Mesendoderm (in vitro differentiated cells): ENCODE measurements at regions not wholly inside any gene's neighbourhood (a gene's known extent, or its start where the extent isn't known, plus 50 kb on each side); places are given as distances from the start of the nearest gene placed in this dataset.

ENCODE experiments used
- DNase-seq: peaks from one replicate; pipeline ENCODE4 v3.0.0; 2013
- H2AK5ac ChIP-seq: 2 replicates; pipeline ENCODE4 v1.6.1; 2013; ENCODE audit warnings: low read length, inconsistent platforms
- H2BK120ac ChIP-seq: 2 replicates; pipeline ENCODE4 v1.6.1; 2013; ENCODE audit warnings: low read depth, mild to moderate bottlenecking, low read length, moderate library complexity, mixed read lengths
- H2BK15ac ChIP-seq: replicated peaks from 2 replicates; pipeline ENCODE4 v1.6.1; 2013; ENCODE audit warnings: low read depth, mild to moderate bottlenecking, moderate library complexity
- H2BK5ac ChIP-seq: 2 replicates; pipeline ENCODE4 v1.6.1; 2013; ENCODE audit warnings: low read length, inconsistent platforms
- H3K18ac ChIP-seq: 2 replicates; pipeline ENCODE4 v1.6.1; 2013; ENCODE audit warnings: mild to moderate bottlenecking, low read length, mixed read lengths
- H3K23ac ChIP-seq: one replicate; pipeline ENCODE4 v1.6.1; 2013; ENCODE audit warnings: low read length
- H3K27ac ChIP-seq: 2 replicates; pipeline ENCODE4 v1.5.1; 2013; ENCODE audit warnings: low read depth, mild to moderate bottlenecking, inconsistent platforms, low read length, moderate library complexity
- H3K27me3 ChIP-seq: 2 replicates; pipeline ENCODE4 v1.6.1; 2013; ENCODE audit warnings: low read length, control low read depth, mild to moderate bottlenecking, inconsistent platforms; ENCODE audit not compliant: insufficient read depth, poor library complexity
- H3K36me3 ChIP-seq: 2 replicates; pipeline ENCODE4 v1.6.1; 2013; ENCODE audit warnings: low read length, inconsistent platforms; ENCODE audit not compliant: control insufficient read depth, insufficient read depth
- H3K4ac ChIP-seq: one replicate; pipeline ENCODE4 v1.6.1; 2013; ENCODE audit warnings: low read depth, mild to moderate bottlenecking, low read length, moderate library complexity
- H3K4me1 ChIP-seq: 2 replicates; pipeline ENCODE4 v1.6.1; 2013; ENCODE audit warnings: low read depth, low read length, inconsistent platforms; ENCODE audit not compliant: control insufficient read depth
- H3K4me2 ChIP-seq: 2 replicates; pipeline ENCODE4 v1.6.1; 2013; ENCODE audit warnings: low read length
- H3K4me3 ChIP-seq: 2 replicates; pipeline ENCODE4 v1.5.1; 2013; ENCODE audit warnings: mild to moderate bottlenecking, low read length
- H3K56ac ChIP-seq: one replicate; pipeline ENCODE4 v1.6.1; 2013; ENCODE audit warnings: low read length
- H3K79me1 ChIP-seq: 2 replicates; pipeline ENCODE4 v1.6.1; 2013; ENCODE audit warnings: low read length, inconsistent platforms
- H3K79me2 ChIP-seq: 2 replicates; pipeline ENCODE4 v1.6.1; 2013; ENCODE audit warnings: mild to moderate bottlenecking, low read length; ENCODE audit not compliant: control insufficient read depth, insufficient read depth
- H3K9ac ChIP-seq: 2 replicates; pipeline ENCODE4 v1.6.1; 2013; ENCODE audit warnings: low read length, inconsistent platforms
- H4K5ac ChIP-seq: one replicate; pipeline ENCODE4 v1.6.1; 2013; ENCODE audit warnings: low read length
- H4K8ac ChIP-seq: one replicate; pipeline ENCODE4 v1.6.1; 2013; ENCODE audit warnings: low read depth, mild to moderate bottlenecking, control low read depth, low read length, moderate library complexity
- WGBS: extraction: QIAGEN DNeasy Blood & Tissue Kit; methylation state at CpG from one replicate; pipeline ENCODE4 v1.1.7; 2013; ENCODE audit warnings: low lambda C conversion rate, missing lambda C conversion rate; ENCODE audit not compliant: insufficient coverage; ENCODE audit errors: extremely low coverage; 5-methylcytosine and 5-hydroxymethylcytosine counted together

DNA sequence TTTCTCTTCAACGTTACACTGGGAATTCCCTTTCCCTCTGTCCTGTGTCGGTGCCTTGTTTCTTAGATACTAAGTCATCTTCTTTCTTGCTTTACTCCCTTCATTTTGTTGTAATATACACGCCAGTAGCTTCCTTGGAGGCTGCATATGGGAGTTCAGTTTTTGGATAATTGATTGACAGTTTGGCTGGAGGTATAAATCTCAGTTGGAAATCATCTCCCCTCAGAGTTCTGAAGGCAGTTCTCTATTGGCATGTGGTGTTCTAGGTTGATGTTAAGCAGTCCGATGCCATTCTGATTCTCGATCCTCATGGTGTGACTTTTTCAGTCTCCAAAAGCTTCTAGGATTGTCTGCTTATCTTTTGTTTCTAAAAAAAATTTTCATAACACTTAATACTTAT is 152.5 kb upstream of the GLI2 start:
- Histone ChIP-seq H3K56ac (no peak overlapping the region), H4K8ac (no peak overlapping the region), H3K4me3 (no peak overlapping the region), H3K79me1 (no peaks in the 10 kb centered on the region), H2BK5ac (no peak overlapping the region), H3K23ac (no peak overlapping the region), H3K18ac (no peak overlapping the region), H3K9ac (no peak overlapping the region), H3K27me3 (peaks cover 4% of the 10 kb centered on the region), H3K27ac (no peak overlapping the region), H2AK5ac (no peak overlapping the region), H3K36me3 (no peaks in the 10 kb centered on the region), H3K4me2 (no peak overlapping the region), H3K4me1 (no peaks in the 10 kb centered on the region), H4K5ac (no peak overlapping the region), H2BK15ac (no peak overlapping the region), H2BK120ac (no peak overlapping the region), H3K79me2 (no peaks in the 10 kb centered on the region), H3K4ac (no peak overlapping the region)
- WGBS, result no CpG with 5 or more reads among the region's 5 CpGs
- no peak for DNase-seq

DNA sequence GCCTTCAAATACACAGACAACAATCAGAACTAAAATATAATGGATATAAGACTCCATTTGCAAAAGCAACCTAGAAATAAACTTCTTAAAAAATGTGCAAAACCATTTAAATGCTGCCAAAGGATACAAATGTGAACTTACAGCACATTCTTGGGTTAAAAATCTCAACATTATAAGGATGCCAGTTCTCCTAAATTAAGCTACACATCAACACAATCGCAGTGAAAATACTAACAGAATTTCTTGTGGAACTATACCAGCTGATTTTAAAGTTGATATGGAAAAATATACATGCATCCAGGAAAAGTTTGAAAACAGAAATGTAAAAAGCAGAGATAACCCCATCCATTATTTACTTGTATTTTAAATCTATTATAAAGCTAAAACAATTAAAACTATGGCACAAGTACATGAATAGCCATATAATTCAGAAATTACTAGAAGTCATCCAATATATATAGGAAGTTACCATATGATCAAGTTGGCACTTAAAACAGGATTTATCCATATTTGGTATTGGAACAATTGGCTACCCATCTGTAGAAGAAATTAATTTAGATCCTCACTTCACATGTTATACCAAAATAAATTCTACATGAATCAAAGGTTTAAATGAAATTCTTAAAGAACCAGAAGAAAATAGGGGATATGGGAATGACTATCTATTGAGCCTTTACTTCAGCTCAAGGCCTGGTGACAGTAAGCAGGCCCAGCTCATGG is 151.7 kb upstream of the GLI2 start:
- no peak overlapping the region for H3K23ac ChIP-seq
- H3K9ac ChIP-seq, result no peak overlapping the region
- no peak overlapping the region for H4K5ac ChIP-seq
- no peak for DNase-seq
- H3K18ac ChIP-seq, result no peak overlapping the region
- no peak overlapping the region for H3K56ac ChIP-seq
- H2BK120ac ChIP-seq, result no peak overlapping the region
- H3K4ac ChIP-seq, result no peak overlapping the region
- H3K36me3 ChIP-seq, result no peaks in the 10 kb centered on the region
- H4K8ac ChIP-seq, result no peak overlapping the region
- WGBS, result no CpG with 5 or more reads among the region's 1 CpG
- no peak overlapping the region for H3K4me3 ChIP-seq
- peaks cover under 1% of the 10 kb centered on the region for H3K4me1 ChIP-seq
- no peaks in the 10 kb centered on the region for H3K79me1 ChIP-seq
- H2BK15ac ChIP-seq, result no peak overlapping the region
- no peak overlapping the region for H3K27ac ChIP-seq
- H3K27me3 ChIP-seq, result peaks cover 11% of the 10 kb centered on the region
- H2BK5ac ChIP-seq, result no peak overlapping the region
- H2AK5ac ChIP-seq, result no peak overlapping the region
- no peaks in the 10 kb centered on the region for H3K79me2 ChIP-seq
- H3K4me2 ChIP-seq, result no peak overlapping the region

DNA sequence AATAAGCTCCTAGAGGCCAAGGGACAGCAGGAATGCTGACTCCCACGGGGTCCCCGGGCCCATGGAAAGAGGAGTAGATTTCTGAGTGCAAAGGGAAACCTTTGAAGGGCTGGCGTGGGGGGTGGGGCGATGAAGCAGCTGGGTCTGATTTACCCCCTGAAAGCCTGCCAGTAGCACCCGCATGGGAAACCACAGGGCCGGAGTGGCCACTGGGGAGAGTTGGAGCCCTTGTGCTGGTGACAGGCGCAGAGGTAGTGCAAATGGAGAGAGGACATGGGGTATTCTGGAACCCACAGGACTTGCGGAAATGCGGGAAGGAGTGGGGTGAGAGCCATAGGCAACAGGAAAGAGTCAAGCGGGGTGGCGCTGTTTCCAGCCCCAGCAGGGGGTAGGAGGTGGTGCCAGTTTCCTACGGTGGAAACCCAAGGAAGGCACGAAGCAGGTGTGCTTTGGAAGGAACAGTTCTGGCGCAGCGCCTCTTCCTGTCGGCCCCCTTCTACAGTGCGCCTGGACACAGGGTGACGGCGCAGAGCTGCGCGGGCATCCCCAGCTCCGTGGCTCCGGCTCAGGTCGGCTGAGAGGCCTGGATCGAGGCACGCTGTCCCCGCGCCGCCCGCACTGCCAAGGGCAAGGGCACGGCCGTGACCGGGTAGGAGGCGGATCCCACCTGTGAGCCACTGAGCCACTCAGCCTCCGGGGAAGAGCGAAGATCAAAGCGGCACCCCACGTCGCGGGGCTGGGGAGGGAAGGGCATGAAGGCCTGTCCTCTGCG is 149.0 kb upstream of the GLI2 start:
- Histone ChIP-seq H4K8ac (no peak overlapping the region), H3K4ac (no peak overlapping the region), H3K4me2 (peak overlapping the region; percentile 5), H4K5ac (no peak overlapping the region), H3K56ac (peak overlapping the region; percentile 84), H3K79me1 (no peaks in the 10 kb centered on the region), H3K79me2 (no peaks in the 10 kb centered on the region), H2AK5ac (no peak overlapping the region), H2BK15ac (no peak overlapping the region), H3K27me3 (peaks cover 11% of the 10 kb centered on the region), H3K18ac (peak overlapping the region; percentile 15), H3K36me3 (no peaks in the 10 kb centered on the region), H3K4me1 (peaks cover 2% of the 10 kb centered on the region), H3K4me3 (no peak overlapping the region), H3K9ac (peak overlapping the region; percentile 56), H2BK5ac (no peak overlapping the region), H3K27ac (no peak overlapping the region), H3K23ac (peak overlapping the region; percentile 29), H2BK120ac (no peak overlapping the region)
- DNase-seq, result peak; percentile 27
- no CpG with 5 or more reads among the region's 41 CpGs for WGBS

DNA sequence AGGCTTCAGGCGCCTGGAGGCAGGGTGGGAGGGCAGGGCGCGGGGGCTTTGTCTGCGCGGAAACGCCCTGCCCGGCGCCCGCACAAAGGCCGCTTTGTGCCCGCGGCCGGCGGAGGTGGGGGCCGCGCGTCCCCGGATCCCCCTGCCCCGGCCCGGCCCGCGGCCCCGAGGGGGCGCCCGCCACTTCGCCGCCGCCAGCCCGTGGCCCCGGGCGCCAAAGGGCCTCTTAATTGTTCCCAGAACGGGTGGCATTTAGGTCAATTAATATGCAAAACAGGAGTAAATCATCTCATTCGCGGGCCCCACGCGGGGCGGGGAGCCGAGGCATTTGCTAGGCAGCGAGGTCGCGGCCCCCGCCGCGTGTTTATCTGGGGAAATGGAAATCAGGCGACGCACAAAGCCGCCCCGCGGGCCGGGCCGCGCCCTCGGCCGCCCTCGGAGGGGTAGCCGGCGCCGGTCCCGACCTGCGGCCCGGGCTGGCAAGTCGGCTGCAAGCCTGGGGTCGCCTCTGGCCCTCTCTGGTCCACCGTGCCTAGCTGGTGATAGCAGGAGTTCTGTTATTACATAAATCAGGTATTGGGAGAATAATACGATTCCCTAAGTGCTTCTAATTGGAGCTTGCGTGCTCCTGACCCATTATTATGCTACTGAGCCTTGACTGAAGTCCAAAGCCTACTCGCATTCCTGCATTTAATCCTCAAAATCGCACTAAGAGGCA is 148.2 kb upstream of the GLI2 start:
- WGBS, result no CpG with 5 or more reads among the region's 68 CpGs

DNA sequence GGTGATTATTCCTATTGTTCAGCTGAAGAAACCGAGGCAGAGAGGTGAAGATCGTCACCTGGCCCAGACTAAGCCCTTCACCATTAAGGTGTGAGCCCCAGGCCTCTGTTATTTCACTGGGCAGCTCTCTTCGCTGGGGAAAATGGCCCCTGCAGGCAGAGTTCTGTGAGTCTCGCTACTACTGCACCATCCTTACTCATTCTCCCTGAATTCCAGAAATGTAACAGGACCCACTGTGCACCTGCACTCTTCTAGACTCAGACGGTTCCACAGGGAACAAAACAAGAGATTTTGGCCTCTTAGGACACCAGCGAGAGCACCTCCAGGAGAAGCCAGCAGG is 147.7 kb upstream of the GLI2 start:
- Histone ChIP-seq H3K79me2 (no peaks in the 10 kb centered on the region), H3K36me3 (no peaks in the 10 kb centered on the region), H2BK15ac (no peak overlapping the region), H3K4me3 (no peak overlapping the region), H3K9ac (no peak overlapping the region), H4K5ac (no peak overlapping the region), H3K4ac (no peak overlapping the region), H3K23ac (no peak overlapping the region), H2AK5ac (no peak overlapping the region), H2BK5ac (no peak overlapping the region), H3K79me1 (no peaks in the 10 kb centered on the region), H3K4me1 (peaks cover 2% of the 10 kb centered on the region), H3K27ac (no peak overlapping the region), H4K8ac (no peak overlapping the region), H3K27me3 (peaks cover 11% of the 10 kb centered on the region), H2BK120ac (no peak overlapping the region), H3K18ac (no peak overlapping the region), H3K56ac (peak overlapping the region; percentile 44), H3K4me2 (no peak overlapping the region)
- DNase-seq, result peak; percentile 25
- no CpG with 5 or more reads among the region's 6 CpGs for WGBS

More for the DNA sequence above, 148.2 kb upstream of the GLI2 start:
- Histone ChIP-seq H2AK5ac (no peak overlapping the region), H3K9ac (peak overlapping the region; percentile 56), H3K4ac (no peak overlapping the region), H3K4me2 (peak overlapping the region; percentile 45), H3K4me3 (no peak overlapping the region), H4K8ac (no peak overlapping the region), H3K18ac (peak overlapping the region; percentile 15), H2BK15ac (no peak overlapping the region), H3K79me2 (no peaks in the 10 kb centered on the region), H3K27ac (no peak overlapping the region), H3K27me3 (peaks cover 11% of the 10 kb centered on the region), H3K56ac (peak overlapping the region; percentile 84), H2BK120ac (no peak overlapping the region), H4K5ac (no peak overlapping the region), H3K23ac (peak overlapping the region; percentile 29), H3K4me1 (peaks cover 2% of the 10 kb centered on the region), H2BK5ac (no peak overlapping the region), H3K79me1 (no peaks in the 10 kb centered on the region), H3K36me3 (no peaks in the 10 kb centered on the region)
- DNase-seq, result no peak
